NT2/D1 (cell line): ENCODE measurements at regions not wholly inside any gene's neighbourhood (a gene's known extent, or its start where the extent isn't known, plus 50 kb on each side); places are given as distances from the start of the nearest gene placed in this dataset.

Experiments used
- DNase-seq: peaks from one replicate; pipeline ENCODE4 v3.0.0-alpha.2; 2011; ENCODE audit warnings: low read depth, low spot score
- H3K27me3 ChIP-seq: 2 replicates; pipeline ENCODE4 v1.6.0; 2011; ENCODE audit warnings: mild to moderate bottlenecking; ENCODE audit not compliant: insufficient read length, insufficient read depth
- H3K36me3 ChIP-seq: 2 replicates; pipeline ENCODE4 v1.6.1; 2011; ENCODE audit warnings: mild to moderate bottlenecking, low read length, mixed read lengths; ENCODE audit not compliant: insufficient read depth, insufficient read length
- H3K4me1 ChIP-seq: 2 replicates; pipeline ENCODE4 v1.5.1; 2011; ENCODE audit not compliant: insufficient read depth, insufficient read length
- H3K4me3 ChIP-seq: 2 replicates; pipeline ENCODE4 v1.5.1; 2011; ENCODE audit warnings: low read depth; ENCODE audit not compliant: insufficient read length
- H3K9ac ChIP-seq: 2 replicates; pipeline ENCODE4 v1.6.0; 2011; ENCODE audit warnings: low read depth; ENCODE audit not compliant: insufficient read length
- H3K9me3 ChIP-seq: 2 replicates; pipeline ENCODE4 v1.5.1; 2011; ENCODE audit warnings: mild to moderate bottlenecking, low read length; ENCODE audit not compliant: insufficient read depth
- SUZ12 ChIP-seq: IDR thresholded peaks from 2 replicates; pipeline ENCODE4 v1.6.1; 2011; ENCODE audit not compliant: insufficient read length, insufficient read depth; ENCODE audit errors: extremely low read depth
- YY1 ChIP-seq: IDR thresholded peaks from 2 replicates; pipeline ENCODE4 v1.6.1; 2011; ENCODE audit not compliant: insufficient read length, insufficient read depth
- ZNF274 ChIP-seq: IDR thresholded peaks from 2 replicates; pipeline ENCODE4 v1.6.1; 2011; ENCODE audit warnings: mild to moderate bottlenecking, low read depth, low read length

DNA sequence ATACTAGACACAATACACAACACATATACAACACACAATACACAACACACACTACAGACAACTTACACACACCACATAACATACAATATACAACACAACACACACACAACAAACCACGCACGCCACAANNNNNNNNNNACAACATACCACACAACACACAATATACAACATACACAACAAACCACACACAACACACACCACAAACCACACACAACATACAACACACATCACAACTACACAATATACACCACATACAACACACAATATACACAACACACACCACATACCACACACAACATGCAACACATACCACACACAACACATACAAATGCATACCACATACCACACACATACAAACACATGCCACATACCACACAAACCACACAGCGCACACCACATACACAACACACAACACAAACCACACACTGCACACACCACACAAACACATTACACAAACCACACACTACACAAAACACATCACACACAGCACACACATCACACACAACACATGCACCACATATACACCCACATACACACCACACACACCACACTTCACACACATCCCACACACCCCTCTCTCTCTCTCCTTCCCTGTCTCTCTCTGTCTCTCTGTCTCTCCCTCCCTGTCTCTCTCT, 108.3 kb downstream of the ETS2 start:
- peaks cover 25% of the 10 kb centered on the region for H3K27me3 ChIP-seq
- TF ChIP-seq ZNF274 (no peak), YY1 (no peak), SUZ12 (no peak)

DNA sequence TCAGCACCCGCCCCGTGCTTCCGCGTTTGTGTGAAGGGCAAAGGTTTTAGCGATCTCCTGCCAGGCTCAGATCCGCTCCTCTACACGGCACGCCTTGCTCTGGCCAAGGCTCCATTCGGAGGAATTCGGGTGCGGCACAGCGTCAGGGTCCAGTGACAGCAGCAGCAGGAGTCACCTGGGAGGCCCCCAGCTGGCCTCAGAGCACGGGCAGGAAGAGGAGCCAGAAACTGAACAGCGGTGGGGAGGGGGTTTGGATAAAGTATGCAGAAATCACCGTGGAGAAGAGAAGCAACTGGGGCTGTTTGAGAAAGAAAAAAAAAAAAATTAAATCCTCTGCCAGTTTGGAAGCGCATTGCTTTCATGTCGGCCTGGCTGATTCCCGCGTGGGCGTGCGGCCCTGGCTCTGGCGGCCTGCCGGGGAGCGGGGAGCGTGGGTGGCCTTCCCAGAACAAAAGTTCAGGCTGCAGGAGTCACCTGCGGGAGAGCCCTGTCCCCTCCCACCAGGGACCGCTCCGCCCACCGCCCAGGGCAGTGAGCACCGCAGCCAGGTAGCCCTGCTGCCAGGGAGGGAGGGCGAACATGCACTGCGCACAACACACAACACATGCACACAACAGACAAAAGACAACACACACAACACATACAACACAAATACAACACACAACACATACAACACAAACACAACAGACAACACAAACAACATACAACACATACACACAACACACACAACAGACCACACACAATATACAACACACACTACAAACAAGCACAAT, 107.6 kb downstream of the ETS2 start:
- TF ChIP-seq YY1 (no peak), SUZ12 (no peak), ZNF274 (no peak)
- Histone ChIP-seq H3K9me3 (no peaks in the 10 kb centered on the region), H3K9ac (peak overlapping the region; percentile 44), H3K4me3 (peak overlapping the region; percentile 31), H3K36me3 (no peaks in the 10 kb centered on the region), H3K4me1 (peaks cover 25% of the 10 kb centered on the region), H3K27me3 (peaks cover 25% of the 10 kb centered on the region)
- DNase-seq, result no peak

More for the DNA sequence above, 108.3 kb downstream of the ETS2 start:
- H3K9me3 ChIP-seq, result no peaks in the 10 kb centered on the region
- DNase-seq, result no peak
- no peak overlapping the region for H3K9ac ChIP-seq
- H3K36me3 ChIP-seq, result no peaks in the 10 kb centered on the region
- peaks cover 25% of the 10 kb centered on the region for H3K4me1 ChIP-seq
- no peak overlapping the region for H3K4me3 ChIP-seq

DNA sequence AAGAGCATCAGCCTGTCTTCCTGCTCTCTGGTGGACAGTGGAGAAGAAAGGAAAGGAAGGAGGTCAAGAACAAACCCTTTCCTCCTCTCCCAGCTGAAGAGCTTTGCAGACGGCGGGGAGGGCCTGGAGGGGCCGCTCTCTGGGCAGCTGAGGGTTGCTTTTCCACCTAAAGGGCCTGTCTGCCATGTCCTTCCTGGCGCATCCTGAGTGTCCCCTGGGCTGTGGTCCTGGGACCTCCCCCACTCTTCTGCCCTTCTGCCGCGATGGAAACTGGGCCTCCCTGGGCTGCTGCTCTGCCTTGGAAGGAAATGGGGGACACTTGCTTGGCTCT, 107.0 kb downstream of the ETS2 start:
- Histone ChIP-seq H3K36me3 (no peaks in the 10 kb centered on the region), H3K4me3 (peak overlapping the region; percentile 31), H3K27me3 (peaks cover 25% of the 10 kb centered on the region), H3K9me3 (no peaks in the 10 kb centered on the region), H3K9ac (peak overlapping the region; percentile 44), H3K4me1 (peaks cover 25% of the 10 kb centered on the region)
- no peak for DNase-seq
- TF ChIP-seq YY1 (no peak), SUZ12 (no peak), ZNF274 (no peak)

DNA sequence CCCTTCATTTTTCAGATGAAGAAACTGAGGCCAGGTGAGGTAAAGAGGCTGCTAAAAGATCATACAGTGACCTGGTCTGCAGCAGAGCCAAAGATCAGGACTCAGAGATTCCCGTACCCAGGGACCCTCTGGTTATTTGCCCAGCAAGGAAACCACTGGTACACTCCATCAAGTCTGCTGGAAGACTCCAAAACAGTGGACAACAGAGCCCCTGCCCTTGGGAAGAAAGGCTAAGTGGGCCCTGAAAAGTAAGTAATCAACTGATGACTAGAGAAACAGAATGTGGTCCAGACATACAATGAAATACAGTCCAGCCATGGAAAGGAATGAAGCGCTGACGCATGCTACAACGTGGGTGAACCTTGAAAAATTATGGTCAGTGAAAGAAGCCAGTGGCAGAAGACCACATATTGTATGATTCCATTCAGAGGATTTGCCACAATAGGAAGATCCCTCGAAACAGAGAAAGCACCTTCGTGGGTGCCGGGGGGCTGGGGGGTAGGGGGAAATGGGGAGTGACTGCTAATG, 106.4 kb downstream of the ETS2 start:
- H3K9ac ChIP-seq, result no peak overlapping the region
- peaks cover 28% of the 10 kb centered on the region for H3K4me1 ChIP-seq
- no peak for TF ChIP-seq SUZ12
- no peak for TF ChIP-seq YY1
- no peak for TF ChIP-seq ZNF274
- peaks cover 25% of the 10 kb centered on the region for H3K27me3 ChIP-seq
- H3K36me3 ChIP-seq, result no peaks in the 10 kb centered on the region
- H3K9me3 ChIP-seq, result no peaks in the 10 kb centered on the region
- no peak for DNase-seq
- H3K4me3 ChIP-seq, result no peak overlapping the region

DNA sequence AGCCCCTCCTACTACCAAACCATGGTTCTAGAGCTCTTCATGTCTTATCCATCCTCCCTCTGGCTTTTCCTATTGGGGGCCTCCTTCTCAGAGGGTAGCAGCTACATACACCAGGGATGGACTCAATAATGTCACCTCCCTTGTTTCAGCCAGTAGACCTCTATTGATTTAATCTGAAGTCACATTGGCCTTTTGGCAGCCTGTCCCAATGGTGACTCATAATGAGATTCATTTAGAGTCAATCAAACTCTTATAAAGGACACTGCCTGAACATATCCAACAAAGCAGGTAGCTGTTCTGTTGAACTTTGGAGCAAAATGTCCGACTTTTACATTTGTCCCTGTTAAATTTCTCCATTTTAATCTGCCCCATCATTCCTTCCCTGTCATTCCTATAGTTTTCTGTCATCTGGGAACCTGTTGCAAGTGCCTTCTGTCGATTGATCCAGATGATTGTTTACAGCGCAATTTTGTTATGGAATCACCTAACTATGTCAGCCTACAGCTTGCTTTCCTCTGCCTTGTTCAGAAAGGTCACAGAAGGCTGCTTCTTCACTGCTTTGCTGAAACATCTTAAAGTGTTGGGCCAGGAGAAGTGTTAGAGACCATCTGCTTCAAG, 105.9 kb downstream of the ETS2 start:
- peaks cover 25% of the 10 kb centered on the region for H3K27me3 ChIP-seq
- TF ChIP-seq YY1 (no peak), ZNF274 (no peak), SUZ12 (no peak)
- H3K9ac ChIP-seq, result no peak overlapping the region
- peaks cover 30% of the 10 kb centered on the region for H3K4me1 ChIP-seq
- H3K9me3 ChIP-seq, result no peaks in the 10 kb centered on the region
- DNase-seq, result no peak
- no peaks in the 10 kb centered on the region for H3K36me3 ChIP-seq
- H3K4me3 ChIP-seq, result no peak overlapping the region

DNA sequence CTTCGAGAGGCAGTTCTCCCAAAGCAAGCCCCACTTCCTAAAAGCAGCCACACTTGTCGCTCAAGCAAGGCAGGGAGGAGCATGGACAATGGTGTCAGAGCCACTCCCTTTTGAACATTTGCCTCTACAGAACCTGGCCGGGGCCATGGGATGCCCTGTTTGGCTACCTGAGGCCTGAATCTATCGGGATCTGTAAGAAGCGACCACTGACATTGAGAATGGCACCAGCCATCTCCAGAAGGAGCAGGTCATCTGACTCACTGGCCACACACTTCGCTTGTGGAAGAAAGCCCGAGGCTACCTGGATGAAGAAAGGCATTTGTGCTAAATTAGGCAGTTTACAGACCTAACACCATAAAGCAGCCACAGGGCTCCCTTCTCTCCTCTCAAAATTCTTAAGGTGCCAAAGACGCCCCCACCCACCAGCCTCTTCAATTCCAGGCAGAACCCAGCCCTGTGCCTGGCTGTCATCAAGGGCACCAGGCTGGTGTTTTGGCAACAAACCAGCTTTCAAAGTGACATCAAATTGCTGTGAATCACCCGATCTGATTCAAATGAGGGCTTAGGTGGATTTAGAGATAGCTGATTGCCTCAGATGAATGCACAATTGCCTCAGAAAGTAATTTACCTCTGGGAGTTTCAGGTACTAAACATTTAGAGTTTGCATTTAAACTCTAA, 104.8 kb downstream of the ETS2 start:
- Histone ChIP-seq H3K4me1 (peaks cover 30% of the 10 kb centered on the region), H3K36me3 (no peaks in the 10 kb centered on the region), H3K9me3 (no peaks in the 10 kb centered on the region), H3K4me3 (no peak overlapping the region), H3K27me3 (peaks cover 25% of the 10 kb centered on the region), H3K9ac (no peak overlapping the region)
- no peak for DNase-seq
- TF ChIP-seq ZNF274 (no peak), YY1 (no peak), SUZ12 (no peak)
